Activated T-helper 17 cell treated with anti-CD3 and anti-CD28 coated beads, Interleukin-2, amount 50 U/mL, for 72 hours (primary cell): ENCODE measurements at regions not wholly inside any gene's neighbourhood (a gene's known extent, or its start where the extent isn't known, plus 50 kb on each side); places are given as distances from the start of the nearest gene placed in this dataset.
"Not testable (repeated sequence)": the region's sequence is repeated elsewhere in the genome, so short reads cannot be mapped to it uniquely, and the experiment has no call there.

Experiments used
- ATAC-seq: fragments of 150-1000 bp; cut with Tn5 transposase; replicated peaks from 2 replicates; pipeline ENCODE4 v1.10.0; 2021; ENCODE audit warnings: mild to moderate bottlenecking, moderate library complexity
- H3K27ac Mint-ChIP-seq: one replicate; pipeline ENCODE4 v1.8.0; 2022; ENCODE audit warnings: mixed read lengths
- H3K27me3 Mint-ChIP-seq: one replicate; pipeline ENCODE4 v1.8.0; 2022; ENCODE audit warnings: mixed read lengths
- H3K36me3 Mint-ChIP-seq: one replicate; pipeline ENCODE4 v1.8.0; 2022; ENCODE audit warnings: low read depth, mild to moderate bottlenecking, mixed read lengths
- H3K4me1 Mint-ChIP-seq: one replicate; pipeline ENCODE4 v1.8.0; 2022; ENCODE audit warnings: mixed read lengths
- H3K4me3 Mint-ChIP-seq: one replicate; pipeline ENCODE4 v1.8.0; 2022; ENCODE audit warnings: mild to moderate bottlenecking, mixed read lengths
- H3K9me3 Mint-ChIP-seq: one replicate; pipeline ENCODE4 v1.8.0; 2022; ENCODE audit warnings: mixed read lengths

DNA sequence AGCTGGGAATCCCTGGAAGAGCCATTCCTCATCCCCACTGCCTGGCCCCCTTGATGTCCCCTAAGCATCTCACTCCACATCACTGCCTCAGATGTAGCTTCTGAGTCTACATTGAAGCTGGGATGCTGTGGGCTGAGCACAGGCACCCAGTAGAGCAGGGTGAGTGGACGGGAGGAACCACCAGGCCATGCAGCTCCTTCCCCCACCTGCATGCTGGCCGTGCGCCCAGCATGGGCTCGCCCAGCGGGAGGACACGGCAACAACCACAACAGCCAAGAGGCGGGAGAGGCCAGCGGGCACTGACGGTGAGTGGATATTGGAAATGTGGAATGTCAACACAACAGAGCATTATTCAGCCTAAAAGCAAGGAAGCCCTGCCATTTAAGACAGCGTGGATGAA lies 310.9 kb downstream of the ADGRD1 start:
- Mint-ChIP-seq H3K4me1 (no peaks in the 10 kb centered on the region), H3K27me3 (no peaks in the 10 kb centered on the region), H3K9me3 (no peaks in the 10 kb centered on the region), H3K36me3 (no peaks in the 10 kb centered on the region), H3K4me3 (no peak overlapping the region), H3K27ac (no peak overlapping the region)
- ATAC-seq, result no peak

DNA sequence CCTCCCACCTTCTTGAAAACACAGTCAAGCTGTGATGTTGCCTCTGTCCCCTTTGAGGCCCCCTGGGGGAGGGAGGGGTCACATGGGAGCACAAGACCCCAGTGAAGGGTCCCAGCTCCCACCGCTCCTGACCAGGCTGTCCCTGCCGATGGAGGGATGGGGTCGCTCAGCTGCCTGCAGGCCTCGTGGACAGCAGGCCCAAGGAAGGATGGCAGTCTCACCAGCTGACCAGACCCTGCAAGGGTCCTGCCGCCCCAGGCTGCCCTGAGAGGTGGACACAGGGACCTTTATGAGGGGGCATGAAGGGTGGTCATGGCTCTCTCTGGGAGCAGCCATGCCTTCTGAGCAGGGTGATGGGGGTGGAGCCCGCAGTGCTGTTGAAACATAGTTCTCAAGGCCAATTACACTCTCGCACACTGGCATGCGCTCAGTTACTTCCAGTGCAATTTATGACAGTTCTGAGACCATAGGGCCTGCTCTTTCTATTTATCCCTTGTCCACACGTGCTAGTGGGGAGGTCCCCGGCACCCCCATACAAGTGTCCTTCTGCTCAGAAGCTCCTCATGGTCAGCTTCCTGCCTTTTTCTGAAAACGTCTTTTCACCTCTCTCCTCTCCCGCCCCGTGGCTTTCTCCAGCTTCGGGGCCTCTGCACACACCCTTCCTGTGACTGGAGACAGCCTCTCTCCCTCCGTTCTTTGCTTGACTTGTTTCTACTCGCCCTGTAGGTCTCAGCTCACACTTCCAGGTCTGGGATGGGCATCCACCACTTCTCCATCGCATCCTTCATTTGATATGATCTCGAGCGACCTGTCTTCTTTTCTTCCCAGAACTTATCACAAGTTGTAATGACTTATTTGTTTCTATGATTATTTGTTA lies 313.1 kb downstream of the ADGRD1 start:
- Mint-ChIP-seq H3K36me3 (no peaks in the 10 kb centered on the region), H3K27me3 (no peaks in the 10 kb centered on the region), H3K4me1 (no peaks in the 10 kb centered on the region), H3K9me3 (no peaks in the 10 kb centered on the region), H3K4me3 (no peak overlapping the region), H3K27ac (no peak overlapping the region)
- no peak for ATAC-seq

- no peak overlapping the region for H3K4me3 Mint-ChIP-seq
Observed at GRCh38 chr12:131267576-131267975, 313.9 kb downstream of the ADGRD1 start.

DNA sequence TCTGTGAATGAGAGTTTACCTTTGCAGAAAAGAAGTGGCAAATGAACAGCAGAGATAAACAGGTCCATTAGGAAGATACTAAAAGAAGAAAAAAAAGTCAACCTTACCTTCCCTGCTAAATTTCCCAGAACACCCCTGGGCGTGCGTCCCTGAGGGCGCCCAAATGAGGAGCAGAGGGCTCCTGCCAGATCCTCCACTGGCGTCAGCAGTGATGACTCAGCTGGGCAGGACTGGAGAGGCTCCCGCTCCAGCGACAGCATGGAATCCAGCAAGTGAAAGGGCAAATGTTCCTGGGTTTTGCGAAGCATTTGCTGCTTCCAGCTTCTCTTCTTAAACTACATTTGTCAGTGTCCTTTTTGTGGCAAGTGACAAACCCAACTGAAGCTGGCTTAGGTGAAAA lies 314.4 kb downstream of the ADGRD1 start:
- not testable (repeated sequence) for ATAC-seq, H3K9me3 Mint-ChIP-seq, H3K27ac Mint-ChIP-seq, H3K27me3 Mint-ChIP-seq, H3K36me3 Mint-ChIP-seq, H3K4me3 Mint-ChIP-seq, H3K4me1 Mint-ChIP-seq

More at GRCh38 chr12:131267576-131267975, 313.9 kb downstream of the ADGRD1 start:
- H3K27me3 Mint-ChIP-seq, result no peaks in the 10 kb centered on the region
- no peaks in the 10 kb centered on the region for H3K36me3 Mint-ChIP-seq
- no peak for ATAC-seq
- H3K9me3 Mint-ChIP-seq, result no peaks in the 10 kb centered on the region
- H3K27ac Mint-ChIP-seq, result no peak overlapping the region
- H3K4me1 Mint-ChIP-seq, result no peaks in the 10 kb centered on the region

GRCh38 chr12:131268571-131268970 lies 314.9 kb downstream of the ADGRD1 start:
- H3K27me3 Mint-ChIP-seq, H3K4me3 Mint-ChIP-seq, ATAC-seq: not testable (repeated sequence)

GRCh38 chr12:131269551-131269950 lies 315.8 kb downstream of the ADGRD1 start:
- Mint-ChIP-seq H3K4me3 (no peak overlapping the region), H3K9me3 (no peaks in the 10 kb centered on the region), H3K27me3 (no peaks in the 10 kb centered on the region), H3K36me3 (no peaks in the 10 kb centered on the region), H3K4me1 (no peaks in the 10 kb centered on the region), H3K27ac (no peak overlapping the region)
- no peak for ATAC-seq

More at GRCh38 chr12:131268571-131268970, 314.9 kb downstream of the ADGRD1 start:
- H3K27ac Mint-ChIP-seq, H3K36me3 Mint-ChIP-seq, H3K4me1 Mint-ChIP-seq, H3K9me3 Mint-ChIP-seq: not testable (repeated sequence)

GRCh38 chr12:131269977-131270376 lies 316.3 kb downstream of the ADGRD1 start:
- H3K36me3 Mint-ChIP-seq, H3K4me1 Mint-ChIP-seq, H3K4me3 Mint-ChIP-seq, H3K27ac Mint-ChIP-seq, H3K9me3 Mint-ChIP-seq, H3K27me3 Mint-ChIP-seq, ATAC-seq: not testable (repeated sequence)

DNA sequence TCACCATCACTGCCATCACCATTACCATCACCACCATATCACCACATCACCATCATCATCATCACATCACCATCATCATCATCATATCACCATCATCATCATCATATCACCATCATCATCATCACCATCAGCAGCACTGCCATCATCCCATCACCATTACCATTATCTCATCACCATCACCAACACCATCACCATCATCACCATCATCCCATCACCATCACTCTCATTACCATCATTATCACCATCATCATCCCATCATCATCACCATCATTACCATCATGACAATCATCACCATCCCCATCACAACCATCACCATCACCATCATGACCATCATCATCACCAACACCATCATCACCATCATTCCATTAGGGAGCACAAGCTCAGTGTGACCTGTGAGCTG lies 318.0 kb downstream of the ADGRD1 start:
- no peaks in the 10 kb centered on the region for H3K4me1 Mint-ChIP-seq
- H3K4me3 Mint-ChIP-seq, result no peak overlapping the region
- H3K9me3 Mint-ChIP-seq, result no peaks in the 10 kb centered on the region
- no peak overlapping the region for H3K27ac Mint-ChIP-seq
- H3K36me3 Mint-ChIP-seq, result no peaks in the 10 kb centered on the region
- H3K27me3 Mint-ChIP-seq, result no peaks in the 10 kb centered on the region
- ATAC-seq, result no peak

GRCh38 chr12:131272283-131272814 lies 318.6 kb downstream of the ADGRD1 start:
- ATAC-seq, H3K36me3 Mint-ChIP-seq, H3K27ac Mint-ChIP-seq, H3K27me3 Mint-ChIP-seq, H3K9me3 Mint-ChIP-seq, H3K4me3 Mint-ChIP-seq, H3K4me1 Mint-ChIP-seq: not testable (repeated sequence)

- no peak overlapping the region for H3K4me3 Mint-ChIP-seq
- no peaks in the 10 kb centered on the region for H3K9me3 Mint-ChIP-seq
- H3K27ac Mint-ChIP-seq, result no peak overlapping the region
- ATAC-seq, result no peak
- H3K4me1 Mint-ChIP-seq, result no peaks in the 10 kb centered on the region
- no peaks in the 10 kb centered on the region for H3K27me3 Mint-ChIP-seq
- no peaks in the 10 kb centered on the region for H3K36me3 Mint-ChIP-seq
Observed at GRCh38 chr12:131273291-131273845, 319.7 kb downstream of the ADGRD1 start.

- Mint-ChIP-seq H3K4me1 (no peaks in the 10 kb centered on the region), H3K27me3 (no peaks in the 10 kb centered on the region), H3K9me3 (no peaks in the 10 kb centered on the region), H3K4me3 (no peak overlapping the region), H3K27ac (no peak overlapping the region), H3K36me3 (no peaks in the 10 kb centered on the region)
- ATAC-seq, result no peak
Observed at GRCh38 chr12:131274061-131274460, 320.4 kb downstream of the ADGRD1 start.

- Mint-ChIP-seq H3K36me3 (no peaks in the 10 kb centered on the region), H3K27me3 (no peaks in the 10 kb centered on the region), H3K9me3 (no peaks in the 10 kb centered on the region), H3K27ac (no peak overlapping the region), H3K4me1 (no peaks in the 10 kb centered on the region), H3K4me3 (no peak overlapping the region)
- no peak for ATAC-seq
Observed at GRCh38 chr12:131274906-131275305, 321.2 kb downstream of the ADGRD1 start.

GRCh38 chr12:131275824-131276223 lies 322.1 kb downstream of the ADGRD1 start:
- H3K36me3 Mint-ChIP-seq, result no peaks in the 10 kb centered on the region
- H3K27me3 Mint-ChIP-seq, result no peaks in the 10 kb centered on the region
- H3K4me3 Mint-ChIP-seq, result no peak overlapping the region
- no peak overlapping the region for H3K27ac Mint-ChIP-seq
- no peaks in the 10 kb centered on the region for H3K9me3 Mint-ChIP-seq
- ATAC-seq, result no peak
- no peaks in the 10 kb centered on the region for H3K4me1 Mint-ChIP-seq

DNA sequence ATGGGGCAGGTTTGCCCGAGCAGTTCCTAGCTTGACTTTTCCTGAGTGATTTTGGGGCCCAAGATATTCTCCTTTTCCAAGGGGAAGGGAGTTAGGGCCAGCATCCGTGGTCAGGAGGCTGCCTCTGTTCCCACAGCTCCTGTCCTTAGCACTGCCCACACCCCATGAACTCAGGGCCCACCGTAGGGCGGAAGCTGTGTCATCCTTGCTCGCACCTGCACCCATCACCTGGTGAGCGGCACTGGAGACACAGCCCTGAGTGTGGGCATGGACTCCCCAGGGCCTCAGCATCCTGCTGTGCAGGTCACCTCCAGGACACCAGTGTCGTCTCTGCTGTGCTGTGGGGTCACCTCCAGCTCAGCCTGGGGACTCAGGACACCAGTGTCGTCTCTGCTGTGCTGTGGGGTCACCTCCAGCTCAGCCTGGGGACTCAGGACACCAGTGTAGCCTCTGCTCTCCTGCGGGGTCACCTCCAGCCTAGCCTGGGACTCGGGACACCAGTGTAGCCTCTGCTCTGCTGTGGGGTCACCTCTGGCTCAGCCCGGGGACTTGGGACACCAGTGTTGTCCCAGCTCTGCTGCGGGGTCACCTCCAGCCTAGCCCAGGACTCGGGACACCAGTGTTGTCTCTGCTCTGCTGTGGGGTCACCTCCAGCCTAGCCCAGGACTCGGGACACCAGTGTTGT lies 322.9 kb downstream of the ADGRD1 start:
- H3K27ac Mint-ChIP-seq, result no peak overlapping the region
- H3K27me3 Mint-ChIP-seq, result no peaks in the 10 kb centered on the region
- H3K9me3 Mint-ChIP-seq, result no peaks in the 10 kb centered on the region
- H3K4me1 Mint-ChIP-seq, result no peaks in the 10 kb centered on the region
- H3K36me3 Mint-ChIP-seq, result no peaks in the 10 kb centered on the region
- no peak for ATAC-seq
- no peak overlapping the region for H3K4me3 Mint-ChIP-seq
